C4-2B (cell line): ENCODE measurements at regions not wholly inside any gene's neighbourhood (a gene's known extent, or its start where the extent isn't known, plus 50 kb on each side); places are given as distances from the start of the nearest gene placed in this dataset.

Source experiments
- ZFX ChIP-seq: fragments of 450-650 bp; IDR thresholded peaks from 2 replicates; pipeline ENCODE4 v1.6.1; 2017
- TF ChIP-seq, protein P1 (sequence below): fragments of 450-650 bp; conservative IDR thresholded peaks from 2 replicates; pipeline ENCODE4 v1.5.1; 2017; ENCODE audit warnings: mild to moderate bottlenecking

DNA sequence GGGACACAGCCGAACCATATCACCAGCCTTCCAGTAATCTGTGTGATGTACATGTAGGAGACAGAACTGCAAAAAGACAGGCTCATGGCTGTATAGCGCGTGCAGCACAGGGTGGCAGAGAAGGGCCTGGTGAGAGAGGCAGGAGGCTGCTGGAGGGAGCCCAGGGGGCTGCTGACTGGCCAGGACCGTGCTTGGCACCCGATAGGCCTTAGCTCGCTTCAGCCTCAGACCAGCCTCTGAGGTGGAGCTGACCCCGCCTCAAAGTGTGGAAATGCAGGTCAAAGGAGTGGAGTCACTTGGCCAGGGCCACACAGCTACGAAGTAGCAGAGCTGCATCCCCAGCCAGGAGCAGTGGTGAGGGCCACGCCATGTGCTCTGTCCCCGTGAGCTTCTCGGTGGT is 707.6 kb downstream of the QKI start:
- TF ChIP-seq, protein P1, sequence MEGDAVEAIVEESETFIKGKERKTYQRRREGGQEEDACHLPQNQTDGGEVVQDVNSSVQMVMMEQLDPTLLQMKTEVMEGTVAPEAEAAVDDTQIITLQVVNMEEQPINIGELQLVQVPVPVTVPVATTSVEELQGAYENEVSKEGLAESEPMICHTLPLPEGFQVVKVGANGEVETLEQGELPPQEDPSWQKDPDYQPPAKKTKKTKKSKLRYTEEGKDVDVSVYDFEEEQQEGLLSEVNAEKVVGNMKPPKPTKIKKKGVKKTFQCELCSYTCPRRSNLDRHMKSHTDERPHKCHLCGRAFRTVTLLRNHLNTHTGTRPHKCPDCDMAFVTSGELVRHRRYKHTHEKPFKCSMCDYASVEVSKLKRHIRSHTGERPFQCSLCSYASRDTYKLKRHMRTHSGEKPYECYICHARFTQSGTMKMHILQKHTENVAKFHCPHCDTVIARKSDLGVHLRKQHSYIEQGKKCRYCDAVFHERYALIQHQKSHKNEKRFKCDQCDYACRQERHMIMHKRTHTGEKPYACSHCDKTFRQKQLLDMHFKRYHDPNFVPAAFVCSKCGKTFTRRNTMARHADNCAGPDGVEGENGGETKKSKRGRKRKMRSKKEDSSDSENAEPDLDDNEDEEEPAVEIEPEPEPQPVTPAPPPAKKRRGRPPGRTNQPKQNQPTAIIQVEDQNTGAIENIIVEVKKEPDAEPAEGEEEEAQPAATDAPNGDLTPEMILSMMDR: no peak
- no peak for TF ChIP-seq ZFX
